H9 (cell line): ENCODE measurements at regions not wholly inside any gene's neighbourhood (a gene's known extent, or its start where the extent isn't known, plus 50 kb on each side); places are given as distances from the start of the nearest gene placed in this dataset.

Experiments used
- DNase-seq: peaks from one replicate; pipeline ENCODE4 v3.0.0-alpha.2; 2017
- H2AFZ ChIP-seq: one replicate; pipeline ENCODE4 v1.6.1; 2013; ENCODE audit warnings: mild to moderate bottlenecking, low read length, control low read depth, moderate library complexity
- H2AK5ac ChIP-seq: 2 replicates; pipeline ENCODE4 v1.6.1; 2013; ENCODE audit warnings: low read length, control low read depth, mixed read lengths; ENCODE audit not compliant: insufficient read length
- H2BK120ac ChIP-seq: one replicate; pipeline ENCODE4 v1.6.1; 2013; ENCODE audit warnings: low read depth, mild to moderate bottlenecking, low read length, control low read depth, inconsistent platforms; ENCODE audit not compliant: poor library complexity, severe bottlenecking
- H2BK12ac ChIP-seq: 2 replicates; pipeline ENCODE4 v1.6.1; 2013; ENCODE audit warnings: low read length, control low read depth, mixed read lengths, low read depth; ENCODE audit not compliant: insufficient read length
- H2BK15ac ChIP-seq: 2 replicates; pipeline ENCODE4 v1.6.1; 2013; ENCODE audit warnings: low read depth, low read length, control low read depth
- H2BK20ac ChIP-seq: one replicate; pipeline ENCODE4 v1.6.1; 2013; ENCODE audit warnings: low read depth, mild to moderate bottlenecking, low read length, control low read depth, inconsistent platforms; ENCODE audit not compliant: poor library complexity, severe bottlenecking
- H2BK5ac ChIP-seq: 2 replicates; pipeline ENCODE4 v1.6.1; 2013; ENCODE audit warnings: low read length, control low read depth, mixed read lengths; ENCODE audit not compliant: insufficient read length
- H3K14ac ChIP-seq: 2 replicates; pipeline ENCODE4 v1.6.1; 2013; ENCODE audit warnings: low read length, control low read depth; ENCODE audit not compliant: insufficient read depth
- H3K18ac ChIP-seq: 2 replicates; pipeline ENCODE4 v1.6.1; 2013; ENCODE audit warnings: low read depth, mild to moderate bottlenecking, mixed read lengths, low read length, control low read depth; ENCODE audit not compliant: insufficient read length
- H3K23ac ChIP-seq: 2 replicates; pipeline ENCODE4 v1.6.1; 2013; ENCODE audit warnings: low read length, control low read depth, mixed read lengths, low read depth; ENCODE audit not compliant: insufficient read length
- H3K23me2 ChIP-seq: 2 replicates; pipeline ENCODE4 v1.6.1; 2013; ENCODE audit warnings: low read depth, mild to moderate bottlenecking, mixed read lengths, low read length, control low read depth; ENCODE audit not compliant: insufficient read length, poor library complexity, severe bottlenecking
- H3K27ac ChIP-seq: 2 replicates; pipeline ENCODE4 v1.5.1; 2013; ENCODE audit warnings: low read length, control low read depth, mixed read lengths, low read depth; ENCODE audit not compliant: insufficient read length
- H3K27me3 ChIP-seq: 2 replicates; pipeline ENCODE4 v1.6.1; 2013; ENCODE audit warnings: low read length, control low read depth, inconsistent platforms; ENCODE audit not compliant: insufficient read depth
- H3K4ac ChIP-seq: 2 replicates; pipeline ENCODE4 v1.6.1; 2013; ENCODE audit warnings: low read depth, mild to moderate bottlenecking, control low read depth, inconsistent platforms, low read length, moderate library complexity
- H3K4me1 ChIP-seq: 2 replicates; pipeline ENCODE4 v1.6.1; 2013; ENCODE audit warnings: low read length, control low read depth, inconsistent platforms; ENCODE audit not compliant: insufficient read depth
- H3K4me2 ChIP-seq: 2 replicates; pipeline ENCODE4 v1.6.1; 2013; ENCODE audit warnings: low read length, control low read depth, mixed read lengths; ENCODE audit not compliant: insufficient read length, insufficient read depth
- H3K56ac ChIP-seq: 2 replicates; pipeline ENCODE4 v1.6.1; 2013; ENCODE audit warnings: low read depth, mild to moderate bottlenecking, mixed read lengths, low read length, control low read depth; ENCODE audit not compliant: insufficient read length
- H3K79me1 ChIP-seq: 2 replicates; pipeline ENCODE4 v1.6.1; 2013; ENCODE audit warnings: low read depth, mild to moderate bottlenecking, moderate library complexity, low read length, control low read depth, inconsistent platforms; ENCODE audit not compliant: insufficient read depth, poor library complexity, severe bottlenecking
- H3K79me2 ChIP-seq: 2 replicates; pipeline ENCODE4 v1.6.1; 2013; ENCODE audit warnings: low read length, control low read depth, inconsistent platforms; ENCODE audit not compliant: insufficient read depth
- H3K9ac ChIP-seq: 2 replicates; pipeline ENCODE4 v1.6.1; 2013; ENCODE audit warnings: low read length, control low read depth, mixed read lengths; ENCODE audit not compliant: insufficient read length; ENCODE audit errors: extremely low read depth
- H3K9me3 ChIP-seq: one replicate; pipeline ENCODE4 v1.6.1; 2013; ENCODE audit warnings: low read depth, low read length, inconsistent platforms; ENCODE audit not compliant: control insufficient read depth
- H3T11ph ChIP-seq: one replicate; pipeline ENCODE4 v1.6.1; 2013; ENCODE audit warnings: mild to moderate bottlenecking, low read length, control low read depth, inconsistent platforms
- H4K20me1 ChIP-seq: one replicate; pipeline ENCODE4 v1.6.1; 2013; ENCODE audit not compliant: control insufficient read depth, insufficient read length, insufficient read depth
- H4K5ac ChIP-seq: 2 replicates; pipeline ENCODE4 v1.6.1; 2013; ENCODE audit warnings: low read depth, mild to moderate bottlenecking, mixed read lengths, low read length, control low read depth; ENCODE audit not compliant: insufficient read length
- H4K8ac ChIP-seq: replicated peaks from 2 replicates; pipeline ENCODE4 v1.6.1; 2013; ENCODE audit warnings: low read length, control low read depth, mixed read lengths, low read depth; ENCODE audit not compliant: insufficient read length
- H4K91ac ChIP-seq: 2 replicates; pipeline ENCODE4 v1.6.1; 2013; ENCODE audit warnings: low read depth, mild to moderate bottlenecking, moderate library complexity, mixed read lengths, low read length, control low read depth; ENCODE audit not compliant: insufficient read length
- H3K27ac Mint-ChIP-seq, 3 experiments: 2 replicates in 2 of 3; 3 replicates in 1 of 3; pipeline ENCODE4 v1.8.0; 2020 to 2021; ENCODE audit warnings: mixed read lengths in 3 of 3, mild to moderate bottlenecking in 1 of 3, moderate library complexity in 1 of 3
- H3K27me3 Mint-ChIP-seq: 2 replicates; pipeline ENCODE4 v1.8.0; 2021; ENCODE audit warnings: low read depth, mild to moderate bottlenecking, moderate library complexity, mixed read lengths
- H3K36me3 Mint-ChIP-seq, 3 experiments: 2 replicates in 2 of 3; 3 replicates in 1 of 3; pipeline ENCODE4 v1.8.0; 2020 to 2021; ENCODE audit warnings: low read depth in 3 of 3, mixed read lengths in 3 of 3; ENCODE audit not compliant: insufficient read depth in 1 of 3
- H3K4me1 Mint-ChIP-seq, 2 experiments: 2 replicates each; pipeline ENCODE4 v1.8.0; 2020; ENCODE audit warnings: mixed read lengths in 2 of 2
- H3K4me3 Mint-ChIP-seq, 2 experiments: 2 replicates in 1 of 2; 3 replicates in 1 of 2; pipeline ENCODE4 v1.8.0; 2020 to 2021; ENCODE audit warnings: mild to moderate bottlenecking in 2 of 2, mixed read lengths in 2 of 2, moderate library complexity in 1 of 2
- H3K9me3 Mint-ChIP-seq, 2 experiments: 2 replicates in 1 of 2; 3 replicates in 1 of 2; pipeline ENCODE4 v1.8.0; 2020; ENCODE audit warnings: mild to moderate bottlenecking in 2 of 2, mixed read lengths in 2 of 2, moderate library complexity in 1 of 2
- WGBS: extraction: QIAGEN DNeasy Blood & Tissue Kit; methylation state at CpG from one replicate; pipeline ENCODE4 v1.1.7; 2013; ENCODE audit warnings: missing lambda C conversion rate, low lambda C conversion rate, mixed read lengths; ENCODE audit not compliant: insufficient read length; ENCODE audit errors: extremely low coverage; 5-methylcytosine and 5-hydroxymethylcytosine counted together
- TF ChIP-seq, protein P1 (sequence below): fragments of 200-600 bp; sonication (generic); conservative IDR thresholded peaks from 3 replicates; pipeline ENCODE4 v1.8.0; 2021; ENCODE audit warnings: antibody characterized with exemption, mild to moderate bottlenecking

DNA sequence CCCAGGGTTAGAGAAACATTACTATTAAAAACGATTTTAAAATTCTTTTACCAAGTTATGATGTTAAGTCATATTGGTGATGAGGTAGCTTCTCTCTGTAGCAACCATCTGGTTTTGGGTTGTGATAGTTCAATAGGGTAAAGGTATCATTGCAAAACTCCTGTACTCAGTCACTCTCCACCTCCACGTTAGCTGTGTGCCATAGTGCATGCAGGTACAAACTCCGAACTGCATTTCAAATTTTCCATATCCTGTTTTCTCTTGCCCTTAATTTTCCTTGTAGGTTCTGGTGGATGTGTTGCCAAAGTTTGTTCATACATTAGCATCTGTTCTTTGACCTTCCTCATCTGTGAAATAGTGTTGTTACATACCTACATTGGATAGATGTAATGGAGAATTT lies 53.1 kb upstream of the ARRDC3 start:
- Histone ChIP-seq H4K91ac (no peak overlapping the region), H3T11ph (no peak overlapping the region), H2BK120ac (no peak overlapping the region), H3K23me2 (no peaks in the 10 kb centered on the region), H3K79me1 (no peaks in the 10 kb centered on the region), H3K23ac (no peak overlapping the region), H2BK20ac (no peak overlapping the region), H3K79me2 (no peaks in the 10 kb centered on the region), H2AFZ (no peak overlapping the region), H3K9me3 (no peaks in the 10 kb centered on the region), H2BK12ac (no peak overlapping the region), H4K5ac (no peak overlapping the region), H3K27me3 (no peaks in the 10 kb centered on the region), H3K14ac (no peak overlapping the region), H3K18ac (no peak overlapping the region), H3K4me2 (no peak overlapping the region), H2AK5ac (no peak overlapping the region), H4K8ac (no peak overlapping the region), H2BK5ac (no peak overlapping the region), H2BK15ac (no peak overlapping the region), H3K4me1 (no peaks in the 10 kb centered on the region), H3K27ac (no peak overlapping the region), H4K20me1 (no peaks in the 10 kb centered on the region), H3K56ac (no peak overlapping the region), H3K4ac (no peak overlapping the region), H3K9ac (no peak overlapping the region)
- Mint-ChIP-seq H3K27ac (no peak overlapping the region), H3K27me3 (no peaks in the 10 kb centered on the region), H3K9me3 (no peaks in the 10 kb centered on the region), H3K4me3 (no peak overlapping the region), H3K36me3 (no peaks in the 10 kb centered on the region), H3K4me1 (peaks cover 19 to 20% of the 10 kb centered on the region in 2 experiments)
- no peak for DNase-seq
- TF ChIP-seq, protein P1, sequence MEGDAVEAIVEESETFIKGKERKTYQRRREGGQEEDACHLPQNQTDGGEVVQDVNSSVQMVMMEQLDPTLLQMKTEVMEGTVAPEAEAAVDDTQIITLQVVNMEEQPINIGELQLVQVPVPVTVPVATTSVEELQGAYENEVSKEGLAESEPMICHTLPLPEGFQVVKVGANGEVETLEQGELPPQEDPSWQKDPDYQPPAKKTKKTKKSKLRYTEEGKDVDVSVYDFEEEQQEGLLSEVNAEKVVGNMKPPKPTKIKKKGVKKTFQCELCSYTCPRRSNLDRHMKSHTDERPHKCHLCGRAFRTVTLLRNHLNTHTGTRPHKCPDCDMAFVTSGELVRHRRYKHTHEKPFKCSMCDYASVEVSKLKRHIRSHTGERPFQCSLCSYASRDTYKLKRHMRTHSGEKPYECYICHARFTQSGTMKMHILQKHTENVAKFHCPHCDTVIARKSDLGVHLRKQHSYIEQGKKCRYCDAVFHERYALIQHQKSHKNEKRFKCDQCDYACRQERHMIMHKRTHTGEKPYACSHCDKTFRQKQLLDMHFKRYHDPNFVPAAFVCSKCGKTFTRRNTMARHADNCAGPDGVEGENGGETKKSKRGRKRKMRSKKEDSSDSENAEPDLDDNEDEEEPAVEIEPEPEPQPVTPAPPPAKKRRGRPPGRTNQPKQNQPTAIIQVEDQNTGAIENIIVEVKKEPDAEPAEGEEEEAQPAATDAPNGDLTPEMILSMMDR, result no peak
- WGBS, result no CpG with 5 or more reads among the region's 3 CpGs
